ENCODE measurements at regions not wholly inside any gene's neighbourhood (a gene's known extent, or its start where the extent isn't known, plus 50 kb on each side); places are given as distances from the start of the nearest gene placed in this dataset.

DNA sequence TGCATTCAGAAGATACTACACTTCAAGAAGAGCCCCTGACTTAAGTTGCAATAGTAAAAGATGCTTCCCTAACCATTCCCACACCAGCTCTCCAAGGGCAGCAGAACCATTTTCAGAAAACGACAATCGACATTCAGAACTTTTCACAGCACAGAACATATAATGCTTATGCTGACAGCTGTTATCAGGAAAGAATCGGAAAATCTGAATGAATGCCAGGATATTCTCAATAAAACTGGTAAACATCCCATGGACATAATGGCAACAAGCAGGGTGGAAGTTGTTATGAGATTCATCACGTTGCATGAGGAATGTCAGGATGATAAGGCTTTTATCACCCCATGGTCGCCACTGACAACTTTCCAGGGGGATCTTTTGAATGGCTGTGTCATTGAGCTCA lies 246.6 kb upstream of the CHRM3 start:
- Histone ChIP-seq H3K4me3 (ENCODE audit: low read depth, low read length, poor library complexity, severe bottlenecking) (no peak overlapping the region), H3K36me3 (ENCODE audit: insufficient read depth, low read length) (no peaks in the 10 kb centered on the region), H3K79me2 (ENCODE audit: insufficient read depth, low read depth, low read length) (no peaks in the 10 kb centered on the region), H3K4me1 (ENCODE audit: insufficient read depth, low read length, poor library complexity, severe bottlenecking) (no peaks in the 10 kb centered on the region), H3K27ac (ENCODE audit: low read depth, low read length, poor library complexity, severe bottlenecking) (no peak overlapping the region), H3K9me3 (ENCODE audit: low read length) (no peaks in the 10 kb centered on the region), H2AFZ (ENCODE audit: low read length) (no peak overlapping the region), H4K20me1 (ENCODE audit: insufficient read depth, low read length) (no peaks in the 10 kb centered on the region), H3K4me2 (ENCODE audit: low read length) (no peak overlapping the region), H3K9me2 (ENCODE audit: insufficient read depth, low read length) (no peaks in the 10 kb centered on the region)
- TF ChIP-seq EZH2phosphoT487 (IDR thresholded peaks at IDR 0.05; ENCODE audit: borderline replicate concordance, low read depth, low read length), result no peak
- TF ChIP-seq, protein P1, sequence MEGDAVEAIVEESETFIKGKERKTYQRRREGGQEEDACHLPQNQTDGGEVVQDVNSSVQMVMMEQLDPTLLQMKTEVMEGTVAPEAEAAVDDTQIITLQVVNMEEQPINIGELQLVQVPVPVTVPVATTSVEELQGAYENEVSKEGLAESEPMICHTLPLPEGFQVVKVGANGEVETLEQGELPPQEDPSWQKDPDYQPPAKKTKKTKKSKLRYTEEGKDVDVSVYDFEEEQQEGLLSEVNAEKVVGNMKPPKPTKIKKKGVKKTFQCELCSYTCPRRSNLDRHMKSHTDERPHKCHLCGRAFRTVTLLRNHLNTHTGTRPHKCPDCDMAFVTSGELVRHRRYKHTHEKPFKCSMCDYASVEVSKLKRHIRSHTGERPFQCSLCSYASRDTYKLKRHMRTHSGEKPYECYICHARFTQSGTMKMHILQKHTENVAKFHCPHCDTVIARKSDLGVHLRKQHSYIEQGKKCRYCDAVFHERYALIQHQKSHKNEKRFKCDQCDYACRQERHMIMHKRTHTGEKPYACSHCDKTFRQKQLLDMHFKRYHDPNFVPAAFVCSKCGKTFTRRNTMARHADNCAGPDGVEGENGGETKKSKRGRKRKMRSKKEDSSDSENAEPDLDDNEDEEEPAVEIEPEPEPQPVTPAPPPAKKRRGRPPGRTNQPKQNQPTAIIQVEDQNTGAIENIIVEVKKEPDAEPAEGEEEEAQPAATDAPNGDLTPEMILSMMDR (conservative IDR thresholded peaks at IDR 0.05; ENCODE audit: low read length), result no peak
- no peak for DNase-seq (ENCODE audit: low spot score)
- ChIA-PET POLR2A (no interaction called here), CTCF (ENCODE audit: unreplicated experiment) (no interaction called here)
- intact Hi-C loops (cut with micrococcal nuclease; ENCODE audit: unreplicated experiment), result no loop called here
- BruUV-seq (replicated peaks), result no TSS peak

DNA sequence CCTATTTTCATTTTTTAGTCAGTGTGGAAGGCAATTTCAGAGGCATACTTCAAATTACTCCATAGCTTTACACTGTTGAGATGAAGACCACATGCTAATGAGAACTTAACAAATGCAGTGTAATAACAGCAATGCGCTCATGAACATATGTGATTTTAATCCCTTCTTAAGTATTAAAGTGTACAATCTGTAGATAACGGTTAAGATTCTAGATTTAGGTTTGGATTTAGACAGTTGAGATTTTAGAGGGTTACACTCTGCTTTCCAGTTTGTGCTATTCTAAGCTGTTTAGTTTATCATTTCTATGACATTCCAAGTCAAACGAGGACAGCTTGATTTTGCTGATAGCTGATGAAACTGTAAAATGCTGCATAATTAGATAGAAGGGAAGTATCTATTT lies 257.8 kb upstream of the CHRM3 start:
- DNase-seq (ENCODE audit: low spot score), result no peak
- Histone ChIP-seq H4K20me1 (ENCODE audit: insufficient read depth, low read length) (no peaks in the 10 kb centered on the region), H2AFZ (ENCODE audit: low read length) (no peak overlapping the region), H3K4me2 (ENCODE audit: low read length) (no peak overlapping the region), H3K36me3 (ENCODE audit: insufficient read depth, low read length) (no peaks in the 10 kb centered on the region), H3K79me2 (ENCODE audit: insufficient read depth, low read depth, low read length) (no peaks in the 10 kb centered on the region), H3K4me3 (ENCODE audit: low read depth, low read length, poor library complexity, severe bottlenecking) (no peak overlapping the region), H3K27ac (ENCODE audit: low read depth, low read length, poor library complexity, severe bottlenecking) (no peak overlapping the region), H3K4me1 (ENCODE audit: insufficient read depth, low read length, poor library complexity, severe bottlenecking) (no peaks in the 10 kb centered on the region), H3K9me3 (ENCODE audit: low read length) (no peaks in the 10 kb centered on the region), H3K9me2 (ENCODE audit: insufficient read depth, low read length) (no peaks in the 10 kb centered on the region)
- BruUV-seq (replicated peaks), result no TSS peak
- intact Hi-C loops (cut with micrococcal nuclease; ENCODE audit: unreplicated experiment), result no loop called here
- POLR2A ChIA-PET, result interaction anchor here (0.6 kb wide), 1 partner anchor 811 kb away, joined by 4 read pairs; no protein-coding TSS in a partner anchor
- TF ChIP-seq EZH2phosphoT487 (IDR thresholded peaks at IDR 0.05; ENCODE audit: borderline replicate concordance, low read depth, low read length), result no peak
- TF ChIP-seq, protein P1 (conservative IDR thresholded peaks at IDR 0.05; ENCODE audit: low read length), result no peak
- CTCF ChIA-PET (ENCODE audit: unreplicated experiment), result no interaction called here

DNA sequence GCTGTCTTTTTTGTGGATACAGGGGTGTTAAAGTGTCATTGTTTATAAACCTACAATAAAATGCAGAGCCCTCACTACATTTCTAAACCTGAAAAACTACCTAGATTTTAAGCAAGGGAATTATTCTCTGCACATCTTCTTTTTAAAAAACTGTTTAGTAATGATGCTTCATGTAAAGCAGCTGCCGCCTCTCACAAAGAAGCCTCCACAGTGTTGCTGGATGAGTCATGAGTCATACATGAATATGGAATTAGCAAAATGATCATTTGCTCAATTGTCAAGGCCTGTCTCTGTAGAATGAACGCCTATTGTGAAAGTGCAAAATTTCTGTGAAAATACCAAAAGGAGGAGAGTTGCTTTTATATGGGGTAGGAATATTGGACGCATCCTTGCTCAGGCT lies 259.5 kb upstream of the CHRM3 start:
- no peaks in the 10 kb centered on the region for H3K79me2 ChIP-seq (ENCODE audit: insufficient read depth, low read depth, low read length)
- TF ChIP-seq, protein P1 (conservative IDR thresholded peaks at IDR 0.05; ENCODE audit: low read length), result no peak
- no peak for TF ChIP-seq EZH2phosphoT487 (IDR thresholded peaks at IDR 0.05; ENCODE audit: borderline replicate concordance, low read depth, low read length)
- no peaks in the 10 kb centered on the region for H3K9me3 ChIP-seq (ENCODE audit: low read length)
- H4K20me1 ChIP-seq (ENCODE audit: insufficient read depth, low read length), result no peaks in the 10 kb centered on the region
- no peaks in the 10 kb centered on the region for H3K36me3 ChIP-seq (ENCODE audit: insufficient read depth, low read length)
- H3K4me3 ChIP-seq (ENCODE audit: low read depth, low read length, poor library complexity, severe bottlenecking), result no peak overlapping the region
- no peaks in the 10 kb centered on the region for H3K4me1 ChIP-seq (ENCODE audit: insufficient read depth, low read length, poor library complexity, severe bottlenecking)
- no peaks in the 10 kb centered on the region for H3K9me2 ChIP-seq (ENCODE audit: insufficient read depth, low read length)
- BruUV-seq (replicated peaks), result no TSS peak
- no peak overlapping the region for H3K27ac ChIP-seq (ENCODE audit: low read depth, low read length, poor library complexity, severe bottlenecking)
- no peak overlapping the region for H3K4me2 ChIP-seq (ENCODE audit: low read length)
- no peak for DNase-seq (ENCODE audit: low spot score)
- intact Hi-C loops (cut with micrococcal nuclease; ENCODE audit: unreplicated experiment), result no loop called here
- no peak overlapping the region for H2AFZ ChIP-seq (ENCODE audit: low read length)
- CTCF ChIA-PET (ENCODE audit: unreplicated experiment), result no interaction called here
- POLR2A ChIA-PET, result no interaction called here

All from OCI-LY7 (cell line).